Progenitor cell of endocrine pancreas (in vitro differentiated cells): ENCODE measurements at regions not wholly inside any gene's neighbourhood (a gene's known extent, or its start where the extent isn't known, plus 50 kb on each side); places are given as distances from the start of the nearest gene placed in this dataset.

Experiments used
- DNase-seq: peaks from one replicate; pipeline ENCODE4 v3.0.0; 2021; ENCODE audit warnings: low spot score; ENCODE audit not compliant: unreplicated experiment
- H3K27ac Mint-ChIP-seq: 2 replicates; pipeline ENCODE4 v1.8.0; 2021; ENCODE audit warnings: mild to moderate bottlenecking, moderate library complexity, mixed read lengths
- H3K27me3 Mint-ChIP-seq: 2 replicates; pipeline ENCODE4 v1.8.0; 2021; ENCODE audit warnings: mixed read lengths
- H3K36me3 Mint-ChIP-seq: 2 replicates; pipeline ENCODE4 v1.8.0; 2022; ENCODE audit warnings: mixed read lengths; ENCODE audit not compliant: insufficient read depth
- H3K4me1 Mint-ChIP-seq: 2 replicates; pipeline ENCODE4 v1.8.0; 2021; ENCODE audit warnings: low read depth, mixed read lengths
- H3K4me3 Mint-ChIP-seq: 2 replicates; pipeline ENCODE4 v1.8.0; 2021; ENCODE audit warnings: low read depth, mild to moderate bottlenecking, moderate library complexity, mixed read lengths
- H3K9me3 Mint-ChIP-seq: 2 replicates; pipeline ENCODE4 v1.8.0; 2021; ENCODE audit warnings: low read depth, mixed read lengths
- CTCF ChIP-seq: fragments of 200-600 bp; sonication (generic); IDR thresholded peaks from one replicate; pipeline ENCODE4 v1.5.0; 2021; ENCODE audit warnings: antibody characterized with exemption, mild to moderate bottlenecking; ENCODE audit not compliant: unreplicated experiment

GRCh38 chr10:64329510-64329909, 808.3 kb downstream of the REEP3 start:
- DNase-seq = no peak
- TF ChIP-seq CTCF = no peak
- Mint-ChIP-seq H3K4me1 (peaks cover 4% of the 10 kb centered on the region), H3K9me3 (peaks cover 12% of the 10 kb centered on the region), H3K27ac (no peak overlapping the region), H3K36me3 (peaks cover 3% of the 10 kb centered on the region), H3K27me3 (no peaks in the 10 kb centered on the region), H3K4me3 (no peak overlapping the region)

- no peak for TF ChIP-seq CTCF
- H3K36me3 Mint-ChIP-seq = no peaks in the 10 kb centered on the region
- no peak for DNase-seq
- peaks cover 4% of the 10 kb centered on the region for H3K4me1 Mint-ChIP-seq
- H3K27ac Mint-ChIP-seq = no peak overlapping the region
- H3K4me3 Mint-ChIP-seq = no peak overlapping the region
- H3K9me3 Mint-ChIP-seq = peaks cover 4% of the 10 kb centered on the region
- H3K27me3 Mint-ChIP-seq = no peaks in the 10 kb centered on the region
These were observed 811.4 kb downstream of the REEP3 start for GRCh38 chr10:64332551-64332950.

GRCh38 chr10:64334084-64334483, 812.9 kb downstream of the REEP3 start:
- Mint-ChIP-seq H3K36me3 (no peaks in the 10 kb centered on the region), H3K4me3 (no peak overlapping the region), H3K27me3 (no peaks in the 10 kb centered on the region), H3K9me3 (peaks cover 3% of the 10 kb centered on the region), H3K4me1 (peaks cover 4% of the 10 kb centered on the region), H3K27ac (no peak overlapping the region)
- DNase-seq = no peak
- no peak for TF ChIP-seq CTCF

GRCh38 chr10:64344211-64344610, 823.0 kb downstream of the REEP3 start:
- H3K36me3 Mint-ChIP-seq = no peaks in the 10 kb centered on the region
- H3K27me3 Mint-ChIP-seq = no peaks in the 10 kb centered on the region
- H3K9me3 Mint-ChIP-seq = no peaks in the 10 kb centered on the region
- no peak overlapping the region for H3K27ac Mint-ChIP-seq
- no peak for DNase-seq
- H3K4me3 Mint-ChIP-seq = no peak overlapping the region
- H3K4me1 Mint-ChIP-seq = no peaks in the 10 kb centered on the region
- no peak for TF ChIP-seq CTCF

GRCh38 chr10:64345856-64346255, 824.7 kb downstream of the REEP3 start:
- H3K4me3 Mint-ChIP-seq = no peak overlapping the region
- no peaks in the 10 kb centered on the region for H3K36me3 Mint-ChIP-seq
- no peak for TF ChIP-seq CTCF

More at GRCh38 chr10:64345856-64346255, 824.7 kb downstream of the REEP3 start:
- DNase-seq = no peak
- peaks cover 7% of the 10 kb centered on the region for H3K4me1 Mint-ChIP-seq
- H3K27ac Mint-ChIP-seq = no peak overlapping the region
- no peaks in the 10 kb centered on the region for H3K27me3 Mint-ChIP-seq
- no peaks in the 10 kb centered on the region for H3K9me3 Mint-ChIP-seq
